GM18907 (cell line): ENCODE measurements at regions not wholly inside any gene's neighbourhood (a gene's known extent, or its start where the extent isn't known, plus 50 kb on each side); places are given as distances from the start of the nearest gene placed in this dataset.
A peak's percentile ranks its signal among the peaks of the same experiment; 100 is the strongest.

Experiments
- ATAC-seq: cut with Tn5 transposase; IDR thresholded peaks from one replicate; pipeline ENCODE4 v1.9.1; 2021; ENCODE audit warnings: mild to moderate bottlenecking, moderate library complexity; ENCODE audit not compliant: unreplicated experiment

- no peak for ATAC-seq
Measured at GRCh38 chr5:129322968-129323367, 137.1 kb upstream of the ADAMTS19 start.

DNA sequence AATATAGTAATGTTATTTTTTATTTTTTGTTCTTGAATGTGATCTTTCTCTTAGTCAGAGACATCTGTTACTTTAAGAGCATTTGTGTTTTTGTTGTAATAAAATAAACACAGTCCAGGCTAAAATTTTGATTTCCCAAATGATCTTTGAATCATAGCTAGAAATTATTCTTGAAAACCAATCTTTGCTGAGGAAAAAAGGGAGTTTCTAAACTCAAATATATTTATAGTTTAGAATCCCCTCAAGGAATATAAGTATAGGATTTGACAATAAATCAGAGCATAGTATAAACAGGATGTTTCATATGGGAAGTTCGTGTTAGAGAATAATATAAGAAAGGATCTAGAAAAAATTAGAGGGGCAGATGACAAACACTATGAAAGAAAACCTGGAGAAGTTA, 118.8 kb upstream of the ADAMTS19 start:
- ATAC-seq = no peak

GRCh38 chr5:129342796-129343195, 117.3 kb upstream of the ADAMTS19 start:
- no peak for ATAC-seq

DNA sequence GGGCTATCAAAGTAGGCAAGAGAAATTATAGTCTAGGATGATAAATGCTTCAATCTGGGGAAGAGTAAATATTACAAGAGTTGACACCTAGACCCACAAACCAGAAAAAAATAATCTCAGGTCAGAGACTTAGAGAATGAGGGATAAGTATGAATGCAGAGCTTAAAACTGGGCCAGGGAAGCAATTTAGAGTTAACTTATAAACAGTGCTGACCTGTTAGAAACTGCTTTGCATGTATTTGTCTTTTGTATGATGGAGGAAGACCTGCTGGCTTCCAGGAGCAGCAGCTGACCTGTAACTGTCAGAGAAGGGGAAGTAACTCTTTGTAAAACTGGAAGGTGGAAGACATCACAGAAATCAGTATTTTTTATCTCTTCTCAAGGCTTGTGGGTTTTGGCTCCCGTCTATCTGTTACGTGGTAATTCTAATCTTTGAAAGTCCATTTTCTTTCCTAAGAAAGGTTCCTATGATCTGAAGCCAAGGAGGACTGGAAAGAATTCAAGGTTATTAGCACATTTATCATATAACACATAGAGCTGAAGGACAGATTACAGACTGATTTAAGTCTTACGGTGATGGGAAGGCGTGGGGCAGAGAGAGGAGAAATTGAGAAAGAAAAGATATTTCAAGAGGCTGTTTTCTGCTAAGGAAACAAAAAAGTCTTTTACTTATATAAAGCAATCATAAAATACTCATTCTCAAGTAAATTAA, 114.7 kb upstream of the ADAMTS19 start:
- no peak for ATAC-seq

DNA sequence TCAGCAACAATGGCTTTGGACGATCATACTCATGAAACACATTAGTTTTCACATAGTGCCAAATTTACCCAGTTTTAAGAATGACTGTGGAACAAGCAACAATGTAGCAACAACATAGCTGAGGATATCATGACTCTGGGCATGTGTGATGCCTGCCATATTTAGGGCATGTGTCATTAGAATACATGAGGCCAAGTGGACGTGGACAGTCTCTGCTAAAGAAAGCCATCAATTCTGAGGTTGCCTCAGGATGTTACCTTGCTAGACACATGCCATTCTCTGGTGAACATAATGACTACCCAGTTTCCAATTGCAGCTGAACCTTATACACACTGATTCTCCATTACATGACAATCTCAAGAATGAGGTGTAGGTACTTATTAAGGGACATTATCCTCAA, 103.3 kb upstream of the ADAMTS19 start:
- no peak for ATAC-seq

GRCh38 chr5:129358069-129358468, 102.0 kb upstream of the ADAMTS19 start:
- no peak for ATAC-seq

- ATAC-seq = no peak
Measured at GRCh38 chr5:129359450-129359849, 100.6 kb upstream of the ADAMTS19 start.

- no peak for ATAC-seq
Measured at GRCh38 chr5:129361441-129362025, 98.6 kb upstream of the ADAMTS19 start.

DNA sequence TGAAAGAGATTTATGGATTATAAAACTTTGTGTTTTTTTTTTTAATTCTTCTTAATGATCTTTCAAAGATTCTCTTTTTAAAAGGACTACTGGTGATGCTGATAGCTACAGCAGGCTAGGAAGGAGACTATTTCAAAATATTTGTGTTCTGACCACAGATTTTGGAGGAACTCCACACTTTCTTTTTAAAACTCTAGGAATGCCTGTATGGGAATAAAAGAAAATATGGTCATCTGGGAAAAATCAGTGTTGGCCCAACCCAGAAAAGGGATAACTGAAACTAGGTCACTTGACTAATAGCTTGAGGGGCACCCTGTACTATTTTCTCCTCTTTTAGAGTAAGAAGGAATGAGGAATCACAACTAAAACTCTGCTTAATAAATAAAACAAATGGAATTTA, 97.6 kb upstream of the ADAMTS19 start:
- ATAC-seq = no peak

DNA sequence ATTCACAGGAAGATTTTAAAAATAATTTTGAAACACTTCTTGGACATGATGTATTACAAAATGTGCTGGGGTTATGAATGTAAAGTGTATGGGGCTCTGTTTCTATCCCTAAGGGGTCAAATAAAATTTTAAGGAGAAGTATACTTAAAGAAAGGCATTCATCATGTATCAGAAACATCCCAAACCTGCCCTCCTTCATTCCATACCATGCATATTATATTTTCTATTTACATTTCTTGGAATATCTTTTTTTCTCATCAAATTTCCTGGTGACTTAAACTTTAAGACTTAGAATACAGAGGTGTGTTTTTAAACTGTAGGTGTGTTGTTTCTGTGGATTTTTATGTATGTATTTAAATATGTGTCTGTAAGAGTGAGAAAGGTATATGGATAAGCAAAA, 96.1 kb upstream of the ADAMTS19 start:
- no peak for ATAC-seq

- no peak for ATAC-seq
Measured at GRCh38 chr5:129367883-129368282, 92.2 kb upstream of the ADAMTS19 start.

- no peak for ATAC-seq
Measured at GRCh38 chr5:129372025-129372424, 88.1 kb upstream of the ADAMTS19 start.

DNA sequence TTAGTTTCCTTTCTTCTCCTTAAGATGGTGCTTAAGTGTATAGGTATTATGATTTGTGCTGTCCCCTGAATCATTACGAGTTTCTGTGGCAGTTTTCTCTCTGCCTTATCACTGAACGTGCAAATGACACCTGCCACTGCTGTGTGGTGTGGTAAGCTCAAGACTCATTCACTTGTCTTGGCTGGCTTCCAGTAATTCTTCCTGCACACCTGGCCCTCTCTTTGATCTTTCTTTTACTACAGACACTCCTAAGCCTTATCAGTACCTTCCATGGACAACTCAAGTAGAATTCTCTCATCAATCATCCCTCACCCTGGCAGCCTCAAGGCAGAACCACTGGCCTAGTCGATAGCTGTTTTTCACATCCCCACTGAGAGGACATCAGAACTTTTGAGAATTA, 82.6 kb upstream of the ADAMTS19 start:
- peak; percentile 57 for ATAC-seq

DNA sequence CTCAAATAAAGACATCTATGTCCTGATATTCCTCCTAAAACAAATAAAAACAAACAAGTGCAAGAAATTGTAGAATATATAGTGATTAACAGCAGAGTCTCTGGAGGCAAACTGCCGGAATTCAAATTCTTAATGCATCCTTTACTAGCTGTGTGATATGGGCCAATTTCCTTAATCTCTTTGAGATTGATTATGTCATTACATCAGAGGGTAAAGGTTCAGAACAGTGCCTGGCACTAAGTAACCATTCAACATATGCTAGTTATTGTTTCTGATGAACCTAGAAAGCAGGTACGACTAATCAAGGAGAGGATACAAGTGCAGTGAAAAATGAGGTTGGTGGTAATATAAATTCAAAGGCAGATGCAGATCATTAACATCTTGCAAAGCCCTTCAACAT, 81.1 kb upstream of the ADAMTS19 start:
- ATAC-seq = no peak

- ATAC-seq = peak; percentile 50
Measured at GRCh38 chr5:129379406-129379805, 80.7 kb upstream of the ADAMTS19 start.

- ATAC-seq = no peak
Measured at GRCh38 chr5:129382921-129383672, 77.0 kb upstream of the ADAMTS19 start.

DNA sequence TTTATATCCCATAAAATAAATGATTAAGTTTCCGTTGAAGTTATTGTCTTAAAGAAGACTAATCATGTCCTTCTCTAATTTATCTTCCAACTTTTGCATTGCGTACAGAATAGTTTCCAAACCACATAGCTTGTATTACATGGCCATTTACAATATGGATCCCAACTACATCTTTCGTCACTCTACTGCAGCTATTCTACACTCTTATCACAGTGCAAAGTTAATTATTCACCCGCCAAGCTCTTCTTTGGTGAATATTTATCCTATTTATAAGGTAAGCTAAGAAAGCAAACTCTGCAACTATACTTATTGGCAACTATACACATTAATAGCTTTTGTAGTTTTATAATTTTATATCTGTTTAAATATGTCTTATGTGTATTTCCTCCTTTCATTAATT, 75.9 kb upstream of the ADAMTS19 start:
- no peak for ATAC-seq

GRCh38 chr5:129384736-129385135, 75.4 kb upstream of the ADAMTS19 start:
- ATAC-seq = no peak

- no peak for ATAC-seq
Measured at GRCh38 chr5:129387944-129388343, 72.2 kb upstream of the ADAMTS19 start.

DNA sequence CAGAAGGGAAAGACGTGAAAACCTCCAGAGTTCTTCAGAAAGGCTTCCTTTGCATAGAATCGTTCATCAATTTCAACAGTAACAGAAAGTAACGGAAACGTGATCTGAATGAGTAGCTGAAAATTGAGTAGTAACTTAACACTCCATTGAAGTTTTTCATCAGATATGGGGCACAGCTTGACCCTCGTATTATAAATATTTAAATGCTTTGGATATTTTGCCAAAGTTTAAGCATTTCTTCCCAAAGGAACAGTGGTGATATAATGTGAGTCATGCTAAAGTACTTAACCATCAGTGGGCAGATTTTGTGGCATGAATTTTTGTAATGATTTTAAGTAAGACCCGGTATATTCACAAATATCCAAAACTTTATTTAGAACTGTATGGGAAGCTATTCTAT, 67.4 kb upstream of the ADAMTS19 start:
- no peak for ATAC-seq

- no peak for ATAC-seq
Measured at GRCh38 chr5:129395247-129395646, 64.9 kb upstream of the ADAMTS19 start.

DNA sequence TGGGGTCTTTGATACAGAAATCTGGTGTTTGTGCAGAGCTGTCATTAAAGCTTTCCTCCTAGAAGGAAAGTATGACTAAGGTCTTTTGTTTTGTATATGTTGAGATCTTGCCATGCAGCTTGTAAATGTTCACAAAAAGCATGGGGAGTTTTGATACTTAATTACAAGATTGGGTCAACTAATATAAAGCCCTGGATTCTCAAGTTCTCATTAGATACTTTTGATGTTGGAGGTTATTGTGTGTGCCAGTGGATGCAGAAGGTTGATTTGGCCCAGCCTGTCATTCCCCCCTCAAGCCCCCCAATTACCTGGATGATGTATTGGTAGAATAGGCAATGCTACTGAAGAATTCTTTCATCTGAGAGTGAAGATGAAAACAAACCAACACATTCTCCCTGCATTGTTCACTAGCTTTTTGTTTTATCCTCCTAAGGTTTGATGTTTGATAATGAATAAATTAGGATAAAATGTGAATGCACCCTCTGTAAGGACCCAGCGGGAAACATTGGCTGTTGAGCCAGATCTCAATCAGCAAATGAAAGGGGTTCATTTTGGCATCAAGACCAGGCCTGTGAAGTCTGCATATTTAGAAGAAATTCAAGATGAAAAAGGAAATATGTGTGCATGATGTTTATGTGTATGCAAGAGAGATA, 61.9 kb upstream of the ADAMTS19 start:
- ATAC-seq = no peak
